EL (cell line): ENCODE measurements at regions not wholly inside any gene's neighbourhood (a gene's known extent, or its start where the extent isn't known, plus 50 kb on each side); places are given as distances from the start of the nearest gene placed in this dataset.
"Not testable (repeated sequence)": the region's sequence is repeated elsewhere in the genome, so short reads cannot be mapped to it uniquely, and the experiment has no call there.

Experiments
- DNase-seq: peaks from one replicate; pipeline ENCODE4 v3.0.0-alpha.2; 2016

- no peak for DNase-seq
Observed at GRCh38 chr15:77837649-77838025, 204.9 kb upstream of the LINGO1 start.

DNA sequence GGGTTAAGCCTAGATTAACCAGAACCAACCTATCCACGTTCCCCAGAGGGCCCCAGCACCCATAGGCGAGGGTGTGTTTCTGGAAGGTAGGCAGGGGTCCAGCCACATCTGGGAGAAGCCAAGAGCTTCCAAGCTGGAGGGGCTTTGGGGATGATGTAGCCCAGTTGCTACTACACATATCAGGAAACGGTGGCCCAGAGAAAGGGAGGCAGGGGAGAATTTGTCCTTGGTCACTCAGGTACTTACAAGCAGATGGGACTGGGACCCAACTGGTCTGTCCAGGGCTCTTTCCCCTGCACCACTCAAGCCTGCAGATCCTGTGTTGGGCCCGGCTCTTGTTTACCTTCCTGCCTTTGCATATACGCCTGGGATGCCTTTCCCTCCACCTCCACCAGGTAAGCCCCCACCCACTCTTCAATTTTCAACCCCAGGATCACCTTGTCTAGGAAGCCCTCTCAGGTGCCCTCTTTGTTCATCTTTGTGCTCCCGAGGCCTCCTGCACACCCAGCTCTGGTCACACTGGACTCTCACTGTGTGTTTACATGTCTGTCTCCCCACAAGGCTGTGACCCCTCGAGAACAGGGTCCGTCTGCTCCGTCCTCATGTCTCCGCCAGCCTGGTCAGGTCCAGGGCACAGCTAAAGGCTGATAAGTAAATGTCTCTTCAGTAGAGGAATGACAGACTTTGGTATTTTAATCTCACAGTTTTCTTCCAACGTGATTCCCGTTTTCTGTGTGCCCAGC is 204.4 kb upstream of the LINGO1 start:
- DNase-seq = no peak

DNA sequence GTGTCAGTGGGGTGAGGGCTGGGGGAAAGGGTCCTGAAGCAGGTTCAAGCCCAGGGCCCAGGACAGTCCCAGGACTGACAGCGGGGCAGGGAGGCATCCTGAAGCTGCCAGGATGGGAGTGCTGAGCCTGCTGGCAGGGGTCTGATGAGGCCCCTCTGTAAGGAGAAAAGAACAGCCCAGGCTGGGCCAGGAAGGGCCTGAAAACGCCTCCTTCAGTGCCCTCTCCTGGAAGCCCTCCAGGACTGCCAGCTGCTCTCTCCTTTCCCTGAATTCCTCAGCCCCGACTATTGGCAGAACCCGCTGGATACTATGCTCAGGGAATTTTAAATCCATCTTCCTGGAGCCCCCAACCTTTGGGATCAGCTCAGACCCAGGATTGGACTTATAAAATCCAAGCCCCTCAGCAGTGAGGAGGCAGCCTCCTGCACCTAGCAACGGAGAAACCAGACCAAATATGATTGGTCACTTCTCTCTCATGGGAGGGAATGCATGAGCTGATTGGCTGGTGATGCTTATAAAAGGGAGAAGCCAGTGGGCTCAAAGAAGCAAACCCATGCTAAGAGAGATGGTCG is 203.5 kb upstream of the LINGO1 start:
- DNase-seq = peak; percentile 18

DNA sequence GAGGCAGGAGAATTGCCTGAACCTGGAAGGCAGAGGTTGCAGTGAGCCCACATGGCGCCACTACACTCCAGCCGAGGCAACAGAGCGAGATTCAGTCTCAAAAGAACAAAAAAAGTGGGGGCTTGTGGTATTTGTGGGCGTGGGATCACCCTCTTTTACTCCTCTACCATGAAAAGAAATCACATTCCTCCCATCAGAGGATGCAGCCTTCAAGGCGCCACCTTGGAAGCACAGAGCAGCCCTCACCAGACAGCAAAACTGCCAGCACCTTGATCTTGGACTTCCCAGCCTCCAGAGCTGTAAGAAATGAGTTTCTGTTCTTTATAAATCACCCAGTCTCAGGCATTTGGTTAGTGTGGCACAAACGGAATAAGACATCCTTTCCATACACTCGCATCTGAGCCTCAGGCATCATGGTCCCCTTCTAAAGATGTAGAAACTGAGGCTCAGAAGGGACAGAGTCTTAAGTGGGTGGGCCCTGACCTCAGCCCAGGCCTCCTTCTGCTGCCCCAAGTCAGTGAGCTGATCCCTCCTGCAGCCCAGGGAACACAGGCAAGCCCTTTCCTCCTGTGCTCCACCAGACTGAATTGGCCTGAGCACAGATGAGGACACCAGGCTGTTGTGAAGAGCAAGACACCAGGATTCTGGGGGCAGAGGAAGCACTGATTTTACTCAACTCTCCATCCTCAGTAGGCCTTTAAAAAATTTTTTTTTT is 201.7 kb upstream of the LINGO1 start:
- no peak for DNase-seq

- no peak for DNase-seq
Observed at GRCh38 chr15:77832874-77833273, 200.2 kb upstream of the LINGO1 start.

DNA sequence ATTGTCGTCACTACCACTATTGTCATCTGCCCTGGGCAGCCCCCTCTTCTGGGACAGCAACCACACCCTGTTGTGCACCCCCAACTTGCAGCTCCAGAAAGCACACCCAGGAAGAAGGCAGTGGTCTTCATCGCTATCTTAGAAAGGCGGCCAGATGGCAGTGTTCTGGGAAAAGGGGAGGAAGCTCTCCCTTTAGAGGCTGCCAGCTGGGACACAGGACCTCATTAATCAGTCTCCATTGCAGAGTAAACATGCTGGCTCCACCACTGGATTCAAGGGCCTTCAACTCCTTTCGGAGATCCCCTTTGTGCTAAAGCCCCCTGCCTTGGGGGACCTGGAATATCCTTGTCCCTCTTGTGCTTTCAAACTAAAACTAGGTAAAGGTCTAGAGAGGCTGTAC is 199.3 kb upstream of the LINGO1 start:
- no peak for DNase-seq

DNA sequence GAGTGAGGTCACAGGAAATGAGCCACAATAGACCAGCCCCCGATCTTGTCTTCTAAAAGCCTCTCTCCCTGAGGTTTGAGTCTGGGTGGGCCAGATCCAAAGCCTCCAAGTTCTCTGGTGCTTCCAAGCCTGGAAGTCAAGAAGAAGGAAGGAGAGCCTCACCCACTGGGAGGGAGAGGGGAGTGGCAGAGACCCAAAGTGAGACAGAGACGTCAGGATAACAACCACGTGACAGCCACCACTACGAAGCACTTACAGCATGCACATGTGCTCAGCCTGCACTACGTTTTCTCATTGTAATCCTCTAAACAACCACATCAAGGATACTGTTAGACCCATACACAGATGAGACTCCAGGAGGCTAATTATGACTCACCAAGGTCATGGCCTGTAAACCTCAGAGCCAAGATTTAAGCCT is 197.3 kb upstream of the LINGO1 start:
- DNase-seq = peak; percentile 54

DNA sequence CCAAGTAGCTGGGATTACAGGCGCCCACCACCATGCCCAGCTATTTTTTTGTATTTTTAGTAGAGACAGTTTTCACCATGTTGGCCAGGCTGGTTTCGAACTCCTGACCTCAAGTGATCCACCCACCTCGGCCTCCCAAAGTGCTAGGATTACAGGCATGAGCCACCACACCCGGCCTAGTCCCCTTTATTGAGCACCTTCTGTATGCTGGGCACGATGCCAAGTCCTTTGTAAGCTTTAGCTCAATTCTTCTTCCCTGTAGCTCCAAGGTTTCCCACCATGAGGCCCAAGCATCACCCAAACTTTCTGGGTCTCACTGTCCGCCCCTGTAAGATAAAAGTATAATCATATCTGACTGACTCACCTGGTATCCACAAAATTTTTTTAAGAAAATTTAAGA is 196.6 kb upstream of the LINGO1 start:
- DNase-seq = not testable (repeated sequence)

DNA sequence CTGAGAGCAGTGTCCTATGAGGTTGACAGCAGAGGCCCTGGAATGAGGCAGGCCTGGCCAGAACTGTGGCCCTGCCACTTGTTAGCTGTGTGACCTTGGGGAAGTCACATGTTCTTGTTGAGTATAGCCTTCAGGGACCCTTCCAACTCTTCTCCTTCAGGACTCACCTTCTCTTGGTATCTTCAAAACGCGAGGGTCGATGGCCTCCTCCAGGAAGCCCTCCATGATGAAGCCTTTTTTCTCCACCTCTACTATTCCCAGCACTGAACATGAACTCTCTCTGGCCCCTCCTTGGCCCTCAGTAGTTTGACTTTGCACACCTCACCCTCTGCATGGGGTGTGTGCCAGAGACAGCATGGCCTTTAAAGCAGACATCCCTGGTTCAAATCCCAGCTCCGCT is 195.1 kb upstream of the LINGO1 start:
- no peak for DNase-seq

GRCh38 chr15:77826006-77826695 is 193.4 kb upstream of the LINGO1 start:
- no peak for DNase-seq

- DNase-seq = no peak
Observed at GRCh38 chr15:77825546-77825945, 192.8 kb upstream of the LINGO1 start.

GRCh38 chr15:77825252-77825542 is 192.5 kb upstream of the LINGO1 start:
- no peak for DNase-seq

DNA sequence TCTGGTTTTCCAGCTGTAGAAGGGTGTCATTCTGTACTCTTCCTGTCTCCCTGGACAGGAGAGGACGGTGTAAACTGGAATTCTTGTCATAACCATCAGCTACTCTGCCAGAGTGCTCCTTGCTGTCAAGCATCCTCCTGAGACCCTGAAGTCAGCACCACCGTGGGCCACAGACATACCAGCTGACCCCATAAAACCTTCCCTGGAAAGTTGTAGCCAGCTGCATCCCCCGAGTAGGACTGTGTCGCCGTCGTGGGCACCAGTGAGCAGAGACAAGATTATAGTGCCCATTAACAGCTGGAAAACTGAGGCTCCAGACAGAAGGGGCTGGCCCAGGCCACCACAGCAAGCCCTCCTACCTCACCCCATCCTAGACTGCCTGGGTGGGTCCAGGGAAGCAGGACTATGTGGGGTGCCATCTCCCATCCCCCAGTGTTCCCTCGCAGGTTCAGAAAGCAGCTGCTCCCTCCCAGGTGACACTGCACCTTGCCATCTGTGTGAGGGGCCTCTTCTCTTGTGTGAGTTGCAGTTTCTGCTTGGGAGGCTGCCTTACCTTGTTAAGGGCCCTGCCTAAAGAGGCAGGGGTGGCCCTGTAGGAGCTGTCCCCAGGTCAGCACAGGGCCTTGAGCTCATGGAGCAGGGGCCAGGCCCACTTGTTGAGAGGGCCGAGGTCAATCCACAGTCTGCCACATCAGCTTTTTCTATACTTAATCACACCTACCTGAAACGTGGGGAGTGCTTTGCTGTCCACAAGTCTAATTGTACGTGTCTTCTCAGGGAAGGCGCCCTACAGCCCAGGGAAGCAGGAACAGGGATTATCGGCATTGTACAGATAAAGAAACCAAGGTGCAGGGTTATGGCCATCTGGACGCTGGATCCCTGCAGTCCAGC is 191.9 kb upstream of the LINGO1 start:
- no peak for DNase-seq

DNA sequence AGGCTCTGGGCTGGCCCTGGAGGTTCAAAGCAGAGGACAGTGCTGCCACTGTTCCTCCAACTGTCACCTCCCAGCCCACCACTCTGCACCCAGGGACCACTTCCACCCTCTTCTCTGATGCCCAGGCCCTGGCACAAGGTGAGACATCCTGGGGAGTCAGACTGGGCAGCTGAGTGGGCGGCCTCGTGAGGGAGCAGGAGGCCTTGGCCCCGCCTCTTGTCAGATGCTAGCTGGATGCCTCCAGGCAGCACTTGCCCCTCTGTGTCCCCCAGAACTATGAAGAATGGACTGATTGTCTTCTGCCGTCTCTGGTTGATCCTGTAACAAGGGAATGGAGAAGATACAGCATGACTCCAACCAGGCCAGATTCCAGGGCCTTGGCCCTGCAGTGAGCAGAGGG is 191.0 kb upstream of the LINGO1 start:
- DNase-seq = no peak

DNA sequence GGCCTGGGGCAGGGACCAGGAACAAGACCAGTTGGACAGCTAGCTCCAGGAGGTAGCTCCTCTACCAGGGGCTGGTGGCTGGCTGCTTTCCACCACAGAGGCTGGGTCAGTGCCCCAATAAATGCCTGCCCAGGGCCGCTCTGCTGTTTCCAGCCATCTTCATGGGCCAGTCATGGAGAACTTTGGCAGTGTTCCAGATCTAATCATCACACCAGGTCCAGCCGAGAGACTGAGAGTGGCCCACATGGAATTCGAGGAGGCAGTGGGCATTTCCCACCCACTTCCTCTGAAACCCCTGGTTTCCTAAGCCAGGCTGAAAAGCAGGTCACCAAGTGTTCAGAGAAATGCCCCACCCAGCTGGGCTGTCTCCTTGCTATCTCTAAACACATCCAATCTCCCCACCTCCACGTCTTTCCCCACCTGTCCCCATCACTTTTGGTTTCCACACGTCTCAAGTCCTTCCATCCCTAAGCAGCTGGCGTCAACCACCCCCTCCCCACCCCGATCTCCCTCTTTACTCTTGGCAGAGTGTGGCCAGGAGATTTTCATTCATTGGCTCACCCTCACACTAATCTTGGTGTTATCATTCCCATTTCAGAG is 190.0 kb upstream of the LINGO1 start:
- no peak for DNase-seq

DNA sequence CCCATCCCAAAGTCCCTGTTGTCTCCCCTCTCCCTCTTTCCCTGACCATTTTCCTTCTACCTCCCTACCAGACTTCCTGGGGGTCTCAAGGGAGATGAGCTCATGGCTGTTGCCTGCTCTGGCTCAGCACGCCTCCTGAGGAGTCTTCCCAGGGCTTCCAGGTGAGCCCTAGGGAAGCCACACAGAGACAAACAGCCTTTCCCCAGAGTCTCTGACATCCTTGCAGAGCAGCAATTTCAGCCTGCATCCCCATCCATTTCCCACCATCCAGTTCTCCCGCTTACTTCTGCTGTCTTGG is 189.2 kb upstream of the LINGO1 start:
- no peak for DNase-seq

DNA sequence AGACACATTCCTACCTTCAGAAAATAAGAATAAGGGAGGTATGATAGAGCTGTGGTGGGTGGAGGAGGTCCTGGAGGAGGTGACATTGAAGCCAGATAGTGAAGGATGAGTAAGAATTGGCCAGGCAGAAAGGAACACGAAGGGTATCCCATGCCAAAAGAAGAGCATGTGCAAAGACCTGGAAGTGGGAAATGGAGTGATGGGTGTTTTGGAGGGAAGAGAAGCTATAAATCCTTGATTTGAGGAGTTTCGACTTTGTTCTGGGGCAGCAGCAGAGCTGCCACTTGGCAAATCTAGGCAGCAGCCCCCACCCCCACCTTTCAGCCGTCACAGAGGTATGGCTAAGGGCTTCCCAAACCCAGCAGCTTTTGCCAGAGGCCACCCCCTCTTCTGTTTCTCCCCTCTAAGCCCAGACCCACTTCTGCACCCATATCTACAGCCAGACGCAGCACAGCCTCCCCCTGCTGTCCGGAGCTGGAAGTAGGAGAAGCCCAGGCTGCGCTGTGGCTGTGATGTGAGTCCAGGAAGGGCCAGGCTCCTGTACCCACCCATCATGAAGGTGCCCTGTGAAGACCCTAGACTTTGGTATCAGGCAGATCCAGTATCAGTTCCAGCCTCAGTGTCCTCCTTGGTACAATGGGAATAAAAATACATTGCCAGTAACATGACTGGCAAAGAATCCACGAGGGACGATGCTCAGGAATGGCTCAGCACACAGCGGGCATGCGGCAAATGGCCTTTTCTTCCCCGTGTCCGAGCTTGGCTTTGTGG is 188.7 kb upstream of the LINGO1 start:
- DNase-seq = peak; percentile 47

DNA sequence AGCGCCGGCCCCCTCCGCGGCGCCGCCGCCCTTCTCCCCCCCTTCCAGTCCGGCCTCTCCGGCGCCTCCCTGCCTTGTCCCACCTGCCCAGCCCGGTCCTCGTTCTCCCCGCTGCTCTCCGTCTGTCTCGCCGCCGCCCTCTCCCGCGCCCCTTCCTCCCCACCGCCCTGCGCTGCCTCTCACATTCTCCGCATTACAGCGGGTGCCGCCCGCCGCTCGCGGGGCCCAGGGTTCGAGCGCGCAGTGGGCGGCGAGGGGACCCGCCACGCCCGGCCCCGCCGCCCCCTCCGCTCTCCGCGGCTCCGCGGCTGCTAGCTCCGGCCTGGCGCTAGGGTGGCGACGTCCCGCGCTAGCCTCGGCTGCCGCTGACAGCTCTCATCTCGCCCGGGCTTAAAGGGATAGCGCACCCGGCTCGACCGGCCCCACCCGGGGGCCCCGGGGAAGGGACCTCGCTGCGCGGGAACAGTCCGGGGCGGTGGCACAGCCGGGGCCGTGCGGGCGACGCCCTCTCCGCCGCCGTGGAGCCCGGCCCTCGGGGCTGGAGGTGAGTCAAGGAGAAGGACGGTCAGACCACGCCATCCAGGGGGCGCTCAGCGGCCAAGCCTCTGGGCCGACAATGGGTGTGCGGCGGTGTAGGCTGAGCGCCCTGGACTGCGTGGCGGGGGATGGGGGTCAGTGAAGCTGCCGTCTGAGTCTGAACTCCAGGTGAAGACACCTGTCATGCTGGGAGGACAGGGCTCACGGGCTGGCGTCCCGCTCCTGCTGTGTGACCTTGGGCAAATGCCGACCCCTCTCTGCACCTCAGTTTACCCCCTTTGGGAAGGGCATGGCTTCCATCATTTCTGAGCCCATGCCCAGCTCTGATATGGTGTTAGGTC is 187.4 kb upstream of the LINGO1 start:
- DNase-seq = peak; percentile 31

DNA sequence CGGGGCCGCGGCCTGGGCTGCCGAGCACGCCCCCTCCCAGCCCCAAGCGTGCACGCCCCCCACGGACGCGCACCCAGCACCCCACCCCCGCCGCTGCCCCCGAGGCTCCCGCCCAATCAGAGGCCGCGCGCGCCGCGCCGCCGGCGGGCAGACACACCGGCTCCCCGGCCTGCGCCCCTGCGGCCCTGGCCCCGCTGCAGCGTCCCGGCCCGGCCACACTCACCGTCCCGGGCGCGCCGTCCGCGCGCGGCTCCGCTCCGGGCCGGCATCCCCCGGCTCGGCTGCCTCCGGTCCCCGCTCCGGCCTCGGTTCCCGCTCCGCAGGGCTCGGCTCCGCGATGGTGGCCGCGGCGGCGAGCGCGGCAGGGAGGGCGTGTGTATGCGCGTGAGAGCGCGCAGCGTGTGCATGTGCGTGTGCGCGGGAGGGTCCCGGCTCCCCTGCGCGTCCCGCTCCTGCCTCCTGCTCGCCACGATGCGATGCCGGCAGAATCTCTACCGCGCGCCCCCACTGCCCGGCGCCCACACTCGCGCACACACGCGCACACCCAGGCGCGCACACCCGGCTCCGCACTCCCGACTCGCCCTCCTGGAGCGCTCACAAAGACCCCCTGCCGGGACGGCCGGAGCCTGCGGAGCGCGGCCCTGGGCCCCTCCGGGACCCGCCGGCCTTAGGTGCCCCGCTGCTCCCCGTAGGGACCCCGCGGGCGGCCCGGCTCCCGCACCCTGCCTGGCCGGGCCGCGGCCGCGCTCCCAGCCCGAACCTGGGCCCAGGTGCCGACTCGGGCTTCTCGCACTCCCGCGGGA is 186.5 kb upstream of the LINGO1 start:
- no peak for DNase-seq

DNA sequence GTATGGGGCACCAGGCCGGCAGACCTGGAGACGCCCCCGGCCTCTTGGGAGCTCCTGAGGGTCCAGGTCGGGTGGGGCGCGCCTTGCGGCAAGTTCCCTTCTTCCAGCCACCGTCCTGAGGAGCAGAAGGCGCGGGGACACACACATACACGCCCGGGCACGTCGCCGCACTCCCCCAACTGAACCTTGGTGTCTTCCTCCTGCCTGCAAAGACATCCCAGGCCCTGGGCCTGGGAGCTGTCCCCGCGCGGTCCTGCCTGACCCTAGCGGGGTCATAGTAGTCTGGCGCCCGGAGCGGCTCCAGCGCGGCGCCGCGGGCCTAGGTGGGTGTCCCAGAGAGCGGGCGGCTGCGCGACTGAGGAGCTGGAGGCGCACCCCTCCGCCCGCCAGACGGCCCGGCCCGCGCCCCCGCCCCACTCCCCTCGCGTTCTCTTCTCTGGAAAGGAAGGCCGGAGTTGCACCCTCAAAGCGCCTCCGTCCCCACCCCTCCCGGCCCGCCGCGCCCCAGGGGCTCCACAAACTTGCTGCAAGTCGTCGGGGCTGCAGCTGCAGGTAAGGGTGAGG is 185.9 kb upstream of the LINGO1 start:
- no peak for DNase-seq
